ENCODE measurements at regions not wholly inside any gene's neighbourhood (a gene's known extent, or its start where the extent isn't known, plus 50 kb on each side); places are given as distances from the start of the nearest gene placed in this dataset.

DNA sequence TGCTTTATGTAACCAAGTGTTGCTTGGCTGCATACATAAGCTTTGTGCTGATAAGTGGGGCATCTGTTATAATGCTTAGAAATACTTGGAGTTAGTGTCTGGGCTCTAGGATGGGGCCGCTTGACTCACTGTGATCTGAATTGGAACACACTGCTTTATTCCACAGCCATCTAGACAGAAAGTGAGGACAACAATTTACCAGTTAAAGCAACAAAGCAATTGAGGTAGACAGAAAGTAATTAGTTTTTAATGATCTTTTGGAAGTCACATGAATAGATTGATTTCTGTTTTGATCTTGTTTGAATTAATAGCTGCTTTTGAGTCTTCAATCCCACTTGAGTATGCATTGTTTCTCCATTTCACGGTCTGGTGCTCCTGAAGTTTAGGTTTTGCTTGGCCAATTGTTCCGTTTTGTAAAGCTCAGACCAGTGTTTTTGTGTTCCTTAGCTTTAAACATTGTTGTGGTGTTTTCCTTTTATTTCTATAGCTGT lies 157.5 kb downstream of the TRMT11 start:
- Mint-ChIP-seq H3K4me1 (ENCODE audit: insufficient read depth, unreplicated experiment) (no peaks in the 10 kb centered on the region), H3K27me3 (ENCODE audit: insufficient read depth, unreplicated experiment) (no peaks in the 10 kb centered on the region)
- intact Hi-C loops (cut with micrococcal nuclease) = no loop called here

DNA sequence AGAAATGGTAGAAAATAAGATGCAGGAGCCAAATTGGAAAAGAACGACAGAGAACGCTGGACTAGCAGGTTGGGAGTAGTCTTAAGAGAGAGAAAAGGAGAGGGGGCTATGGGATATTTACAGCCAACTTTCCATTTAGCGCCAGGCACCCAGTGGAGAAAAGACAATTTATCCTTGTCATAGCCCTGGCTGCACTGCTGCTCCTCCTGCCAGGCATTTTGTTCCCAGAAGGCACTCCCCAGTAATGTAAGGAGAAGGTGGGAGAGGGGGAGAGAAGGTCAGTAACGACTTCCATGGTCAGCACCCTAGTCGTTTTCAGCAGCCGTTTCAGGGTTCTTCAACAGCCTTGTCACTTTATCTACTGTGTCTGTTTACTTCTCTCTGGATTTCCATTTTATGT lies 159.0 kb downstream of the TRMT11 start:
- no TSS peak for BruUV-seq (replicated peaks)
- intact Hi-C loops (cut with micrococcal nuclease) = no loop called here
- CTCF ChIA-PET = interaction anchor here (0.7 kb wide), 1 partner anchor 317 kb away, joined by 3 read pairs; no protein-coding TSS in a partner anchor
- Mint-ChIP-seq H3K27ac (ENCODE audit: low read depth, unreplicated experiment) (no peak overlapping the region), H3K36me3 (ENCODE audit: insufficient read depth, unreplicated experiment) (no peaks in the 10 kb centered on the region), H3K9me3 (ENCODE audit: unreplicated experiment) (no peaks in the 10 kb centered on the region), H3K4me1 (ENCODE audit: insufficient read depth, unreplicated experiment) (no peaks in the 10 kb centered on the region), H3K4me3 (ENCODE audit: unreplicated experiment) (no peak overlapping the region), H3K27me3 (ENCODE audit: insufficient read depth, unreplicated experiment) (no peaks in the 10 kb centered on the region)
- POLR2A ChIA-PET = no interaction called here
- TF ChIP-seq, protein P1, sequence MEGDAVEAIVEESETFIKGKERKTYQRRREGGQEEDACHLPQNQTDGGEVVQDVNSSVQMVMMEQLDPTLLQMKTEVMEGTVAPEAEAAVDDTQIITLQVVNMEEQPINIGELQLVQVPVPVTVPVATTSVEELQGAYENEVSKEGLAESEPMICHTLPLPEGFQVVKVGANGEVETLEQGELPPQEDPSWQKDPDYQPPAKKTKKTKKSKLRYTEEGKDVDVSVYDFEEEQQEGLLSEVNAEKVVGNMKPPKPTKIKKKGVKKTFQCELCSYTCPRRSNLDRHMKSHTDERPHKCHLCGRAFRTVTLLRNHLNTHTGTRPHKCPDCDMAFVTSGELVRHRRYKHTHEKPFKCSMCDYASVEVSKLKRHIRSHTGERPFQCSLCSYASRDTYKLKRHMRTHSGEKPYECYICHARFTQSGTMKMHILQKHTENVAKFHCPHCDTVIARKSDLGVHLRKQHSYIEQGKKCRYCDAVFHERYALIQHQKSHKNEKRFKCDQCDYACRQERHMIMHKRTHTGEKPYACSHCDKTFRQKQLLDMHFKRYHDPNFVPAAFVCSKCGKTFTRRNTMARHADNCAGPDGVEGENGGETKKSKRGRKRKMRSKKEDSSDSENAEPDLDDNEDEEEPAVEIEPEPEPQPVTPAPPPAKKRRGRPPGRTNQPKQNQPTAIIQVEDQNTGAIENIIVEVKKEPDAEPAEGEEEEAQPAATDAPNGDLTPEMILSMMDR (IDR thresholded peaks at IDR 0.05; ENCODE audit: unreplicated experiment) = no peak
- no peak for DNase-seq (ENCODE audit: unreplicated experiment)

More for the DNA sequence above, 157.5 kb downstream of the TRMT11 start:
- Mint-ChIP-seq H3K27ac (ENCODE audit: low read depth, unreplicated experiment) (no peak overlapping the region), H3K36me3 (ENCODE audit: insufficient read depth, unreplicated experiment) (no peaks in the 10 kb centered on the region), H3K9me3 (ENCODE audit: unreplicated experiment) (no peaks in the 10 kb centered on the region), H3K4me3 (ENCODE audit: unreplicated experiment) (no peak overlapping the region)
- no TSS peak for BruUV-seq (replicated peaks)
- POLR2A ChIA-PET = interaction anchor here (0.6 to 0.8 kb wide), 2 partner anchors 113 to 1039 kb away, joined by 3 to 4 read pairs; no protein-coding TSS in a partner anchor
- TF ChIP-seq, protein P1 (IDR thresholded peaks at IDR 0.05; ENCODE audit: unreplicated experiment) = no peak
- no peak for DNase-seq (ENCODE audit: unreplicated experiment)
- CTCF ChIA-PET = no interaction called here

DNA sequence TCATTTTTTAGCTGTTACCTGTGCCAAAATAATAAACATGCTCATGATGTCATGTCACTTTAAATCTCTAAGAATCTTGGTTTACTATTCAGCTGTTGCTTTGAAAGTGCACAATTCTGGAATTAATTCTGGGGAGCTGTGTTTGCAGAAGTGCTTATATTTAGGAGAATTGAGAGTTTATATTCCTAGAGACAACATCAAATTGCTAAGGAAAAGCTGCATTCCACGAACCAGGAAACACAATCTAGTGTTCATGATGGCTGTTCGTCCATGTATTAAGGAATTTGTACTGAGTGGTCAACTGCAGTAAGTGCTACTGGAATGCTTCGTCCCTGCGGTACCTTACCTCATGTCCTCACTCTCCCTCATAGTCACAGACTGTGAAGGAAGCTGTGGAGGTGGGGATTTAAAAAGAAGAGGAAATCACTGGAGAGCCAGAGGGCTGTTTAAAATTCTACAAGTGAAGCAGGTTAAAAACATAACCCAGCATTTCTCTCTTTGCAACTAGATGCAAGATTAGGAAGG lies 161.0 kb downstream of the TRMT11 start:
- H3K9me3 Mint-ChIP-seq (ENCODE audit: unreplicated experiment) = no peaks in the 10 kb centered on the region
- no peak overlapping the region for H3K4me3 Mint-ChIP-seq (ENCODE audit: unreplicated experiment)
- intact Hi-C loops (cut with micrococcal nuclease) = no loop called here
- no peaks in the 10 kb centered on the region for H3K27me3 Mint-ChIP-seq (ENCODE audit: insufficient read depth, unreplicated experiment)
- no TSS peak for BruUV-seq (replicated peaks)
- no peak overlapping the region for H3K27ac Mint-ChIP-seq (ENCODE audit: low read depth, unreplicated experiment)
- H3K36me3 Mint-ChIP-seq (ENCODE audit: insufficient read depth, unreplicated experiment) = no peaks in the 10 kb centered on the region
- TF ChIP-seq, protein P1 (IDR thresholded peaks at IDR 0.05; ENCODE audit: unreplicated experiment) = no peak
- ChIA-PET POLR2A (interaction anchor here (0.6 kb wide), 1 partner anchor 1667 kb away, joined by 3 read pairs; no protein-coding TSS in a partner anchor), CTCF (interaction anchor here (0.8 kb wide), 1 partner anchor 22 kb away, joined by 3 read pairs; no protein-coding TSS in a partner anchor)
- H3K4me1 Mint-ChIP-seq (ENCODE audit: insufficient read depth, unreplicated experiment) = no peaks in the 10 kb centered on the region
- DNase-seq (ENCODE audit: unreplicated experiment) = no peak

DNA sequence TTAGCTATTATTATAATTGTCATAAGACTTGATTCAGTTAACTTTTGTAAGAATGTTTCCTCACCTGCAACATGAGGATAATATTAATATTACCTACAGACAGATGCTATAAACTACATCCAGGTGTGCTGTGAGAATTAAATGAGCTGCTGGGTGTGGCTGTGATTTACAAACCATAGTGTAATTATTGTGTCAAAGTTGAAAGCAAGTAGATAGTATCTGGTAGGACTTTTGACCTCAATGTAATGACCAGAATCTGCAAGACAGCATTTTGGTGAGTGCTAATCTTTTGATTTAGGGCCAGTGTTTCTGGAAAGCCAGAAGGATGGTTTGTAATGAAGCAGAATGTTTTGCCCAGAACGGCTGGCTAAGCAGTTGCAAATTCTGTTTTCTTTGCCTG lies 162.5 kb downstream of the TRMT11 start:
- H3K27ac Mint-ChIP-seq (ENCODE audit: low read depth, unreplicated experiment) = no peak overlapping the region
- H3K4me1 Mint-ChIP-seq (ENCODE audit: insufficient read depth, unreplicated experiment) = no peaks in the 10 kb centered on the region
- intact Hi-C loops (cut with micrococcal nuclease) = no loop called here
- H3K4me3 Mint-ChIP-seq (ENCODE audit: unreplicated experiment) = no peak overlapping the region
- BruUV-seq (replicated peaks) = no TSS peak
- ChIA-PET POLR2A (no interaction called here), CTCF (no interaction called here)
- TF ChIP-seq, protein P1 (IDR thresholded peaks at IDR 0.05; ENCODE audit: unreplicated experiment) = no peak
- H3K9me3 Mint-ChIP-seq (ENCODE audit: unreplicated experiment) = no peaks in the 10 kb centered on the region
- no peaks in the 10 kb centered on the region for H3K36me3 Mint-ChIP-seq (ENCODE audit: insufficient read depth, unreplicated experiment)
- no peak for DNase-seq (ENCODE audit: unreplicated experiment)
- no peaks in the 10 kb centered on the region for H3K27me3 Mint-ChIP-seq (ENCODE audit: insufficient read depth, unreplicated experiment)
